ENCODE measurements at regions not wholly inside any gene's neighbourhood (a gene's known extent, or its start where the extent isn't known, plus 50 kb on each side); places are given as distances from the start of the nearest gene placed in this dataset.

DNA sequence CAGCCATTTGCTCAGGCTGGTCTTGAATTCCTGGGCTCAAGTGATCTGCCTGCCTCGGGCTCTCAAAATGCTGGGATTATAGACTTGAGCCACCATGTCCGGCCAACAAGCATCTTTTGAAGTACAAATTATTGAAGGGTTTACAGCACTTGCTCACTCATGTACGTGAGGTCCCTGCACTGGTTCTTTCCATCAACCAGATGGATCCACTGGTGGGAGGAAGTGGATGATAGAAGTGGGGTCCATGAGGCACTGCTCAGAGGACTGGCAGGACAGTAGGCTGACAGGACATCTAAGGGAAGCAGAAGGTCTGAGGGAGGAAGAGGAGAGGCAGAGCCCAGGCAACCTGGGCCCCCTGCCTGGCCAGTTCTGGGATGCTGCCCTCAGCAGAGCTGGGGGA is 109.2 kb upstream of the NXT1 start (continued):
- no peak for TF ChIP-seq REST (IDR thresholded peaks at IDR 0.05; ENCODE audit: low read depth, low read length)
- TF ChIP-seq, protein P1, sequence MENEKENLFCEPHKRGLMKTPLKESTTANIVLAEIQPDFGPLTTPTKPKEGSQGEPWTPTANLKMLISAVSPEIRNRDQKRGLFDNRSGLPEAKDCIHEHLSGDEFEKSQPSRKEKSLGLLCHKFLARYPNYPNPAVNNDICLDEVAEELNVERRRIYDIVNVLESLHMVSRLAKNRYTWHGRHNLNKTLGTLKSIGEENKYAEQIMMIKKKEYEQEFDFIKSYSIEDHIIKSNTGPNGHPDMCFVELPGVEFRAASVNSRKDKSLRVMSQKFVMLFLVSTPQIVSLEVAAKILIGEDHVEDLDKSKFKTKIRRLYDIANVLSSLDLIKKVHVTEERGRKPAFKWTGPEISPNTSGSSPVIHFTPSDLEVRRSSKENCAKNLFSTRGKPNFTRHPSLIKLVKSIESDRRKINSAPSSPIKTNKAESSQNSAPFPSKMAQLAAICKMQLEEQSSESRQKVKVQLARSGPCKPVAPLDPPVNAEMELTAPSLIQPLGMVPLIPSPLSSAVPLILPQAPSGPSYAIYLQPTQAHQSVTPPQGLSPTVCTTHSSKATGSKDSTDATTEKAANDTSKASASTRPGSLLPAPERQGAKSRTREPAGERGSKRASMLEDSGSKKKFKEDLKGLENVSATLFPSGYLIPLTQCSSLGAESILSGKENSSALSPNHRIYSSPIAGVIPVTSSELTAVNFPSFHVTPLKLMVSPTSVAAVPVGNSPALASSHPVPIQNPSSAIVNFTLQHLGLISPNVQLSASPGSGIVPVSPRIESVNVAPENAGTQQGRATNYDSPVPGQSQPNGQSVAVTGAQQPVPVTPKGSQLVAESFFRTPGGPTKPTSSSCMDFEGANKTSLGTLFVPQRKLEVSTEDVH (IDR thresholded peaks at IDR 0.05; ENCODE audit: low read depth, partially characterized antibody), result no peak

- CTCF ChIA-PET, result interaction anchor here (1.0 kb wide), 1 partner anchor 187 kb away, joined by 3 read pairs; no protein-coding TSS in a partner anchor
- no peak for DNase-seq (ENCODE audit: low read depth, low spot score)
- intact Hi-C loops (cut with micrococcal nuclease; ENCODE audit: unreplicated experiment), result no loop called here
- TF ChIP-seq, protein P2, sequence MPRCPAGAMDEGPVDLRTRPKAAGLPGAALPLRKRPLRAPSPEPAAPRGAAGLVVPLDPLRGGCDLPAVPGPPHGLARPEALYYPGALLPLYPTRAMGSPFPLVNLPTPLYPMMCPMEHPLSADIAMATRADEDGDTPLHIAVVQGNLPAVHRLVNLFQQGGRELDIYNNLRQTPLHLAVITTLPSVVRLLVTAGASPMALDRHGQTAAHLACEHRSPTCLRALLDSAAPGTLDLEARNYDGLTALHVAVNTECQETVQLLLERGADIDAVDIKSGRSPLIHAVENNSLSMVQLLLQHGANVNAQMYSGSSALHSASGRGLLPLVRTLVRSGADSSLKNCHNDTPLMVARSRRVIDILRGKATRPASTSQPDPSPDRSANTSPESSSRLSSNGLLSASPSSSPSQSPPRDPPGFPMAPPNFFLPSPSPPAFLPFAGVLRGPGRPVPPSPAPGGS (IDR thresholded peaks at IDR 0.05; ENCODE audit: borderline replicate concordance, insufficient read depth, low read depth, low read length, poor library complexity, severe bottlenecking), result no peak
- TF ChIP-seq, protein P3, sequence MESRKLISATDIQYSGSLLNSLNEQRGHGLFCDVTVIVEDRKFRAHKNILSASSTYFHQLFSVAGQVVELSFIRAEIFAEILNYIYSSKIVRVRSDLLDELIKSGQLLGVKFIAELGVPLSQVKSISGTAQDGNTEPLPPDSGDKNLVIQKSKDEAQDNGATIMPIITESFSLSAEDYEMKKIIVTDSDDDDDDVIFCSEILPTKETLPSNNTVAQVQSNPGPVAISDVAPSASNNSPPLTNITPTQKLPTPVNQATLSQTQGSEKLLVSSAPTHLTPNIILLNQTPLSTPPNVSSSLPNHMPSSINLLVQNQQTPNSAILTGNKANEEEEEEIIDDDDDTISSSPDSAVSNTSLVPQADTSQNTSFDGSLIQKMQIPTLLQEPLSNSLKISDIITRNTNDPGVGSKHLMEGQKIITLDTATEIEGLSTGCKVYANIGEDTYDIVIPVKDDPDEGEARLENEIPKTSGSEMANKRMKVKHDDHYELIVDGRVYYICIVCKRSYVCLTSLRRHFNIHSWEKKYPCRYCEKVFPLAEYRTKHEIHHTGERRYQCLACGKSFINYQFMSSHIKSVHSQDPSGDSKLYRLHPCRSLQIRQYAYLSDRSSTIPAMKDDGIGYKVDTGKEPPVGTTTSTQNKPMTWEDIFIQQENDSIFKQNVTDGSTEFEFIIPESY (IDR thresholded peaks at IDR 0.05), result no peak
- TF ChIP-seq SRF (IDR thresholded peaks at IDR 0.05; ENCODE audit: low read depth in 2 of 2, low read length in 2 of 2) (no peak), ZBED1 (IDR thresholded peaks at IDR 0.05; ENCODE audit: borderline replicate concordance) (no peak), CHD4 (IDR thresholded peaks at IDR 0.05) (no peak), RUNX3 (IDR thresholded peaks at IDR 0.05; ENCODE audit: low read length) (no peak), RAD51 (IDR thresholded peaks at IDR 0.05) (no peak), SMC3 (IDR thresholded peaks at IDR 0.05; ENCODE audit: borderline replicate concordance, low read length) (no peak), CHD1 (IDR thresholded peaks at IDR 0.05; ENCODE audit: low read depth, low read length) (no peak), SMAD1 (IDR thresholded peaks at IDR 0.05; ENCODE audit: low read depth, partially characterized antibody) (no peak), TARDBP (IDR thresholded peaks at IDR 0.05; ENCODE audit: borderline replicate concordance) (no peak), TCF12 (IDR thresholded peaks at IDR 0.05; ENCODE audit: low read depth, low read length) (no peak)
Measured at GRCh38 chr20:23240519-23240918, 110.1 kb upstream of the NXT1 start.

More at GRCh38 chr20:23240519-23240918, 110.1 kb upstream of the NXT1 start:
- Histone ChIP-seq H3K4me1 (ENCODE audit: control insufficient read depth, insufficient read depth, low read length) (peaks cover 2% of the 10 kb centered on the region), H3K4me2 (ENCODE audit: control insufficient read depth, insufficient read depth) (no peak overlapping the region), H3K27me3 (replicated peaks in 1 of 2; ENCODE audit: control insufficient read depth in 2 of 2, insufficient read depth in 2 of 2, low read length in 1 of 2) (no peaks in the 10 kb centered on the region), H3K9me3 (replicated peaks; ENCODE audit: control insufficient read depth, insufficient read depth, low read length) (no peaks in the 10 kb centered on the region; the same call in 2 of the 3 replicates), H3K36me3 (ENCODE audit: control insufficient read depth in 2 of 2, insufficient read depth in 2 of 2, low read length in 1 of 2) (no peaks in the 10 kb centered on the region), H3K27ac (ENCODE audit: control insufficient read depth, insufficient read depth) (no peak overlapping the region), H3K4me3 (no peak overlapping the region), H3K9ac (ENCODE audit: control insufficient read depth, insufficient read depth, low read length) (no peak overlapping the region), H2AFZ (ENCODE audit: control insufficient read depth, low read depth, low read length) (no peak overlapping the region), H4K20me1 (ENCODE audit: control insufficient read depth, insufficient read depth) (no peaks in the 10 kb centered on the region), H3K79me2 (ENCODE audit: control insufficient read depth, insufficient read depth, low read length) (no peaks in the 10 kb centered on the region)
- FAIRE-seq (no peak), ATAC-seq (no peak)
- POLR2A ChIA-PET, result no interaction called here
- BruUV-seq (replicated peaks), result no TSS peak
- in situ Hi-C loops (cut with MboI), result loop anchor here (10.0 to 25.0 kb wide), 2 partner anchors 546 to 903 kb away; no protein-coding TSS in a partner anchor
- WGBS (ENCODE audit: insufficient coverage, insufficient replicate concordance, low lambda C conversion rate, missing lambda C conversion rate), result 38% methylated on average over 1 of the region's 1 CpG
- RAD21 ChIA-PET (ENCODE audit: unreplicated experiment), result no interaction called here
- SMC1A ChIA-PET (ENCODE audit: uncharacterized antibody, unreplicated experiment), result no interaction called here

All from GM12878 (cell line).